AG09319 (cell line): ENCODE measurements at regions not wholly inside any gene's neighbourhood (a gene's known extent, or its start where the extent isn't known, plus 50 kb on each side); places are given as distances from the start of the nearest gene placed in this dataset.

Experiments used
- DNase-seq: peaks from one replicate; pipeline ENCODE4 v3.0.0-alpha.2; 2010; ENCODE audit warnings: low read depth; ENCODE audit errors: extremely low read depth
- TF ChIP-seq, protein P1 (sequence below): IDR thresholded peaks from 2 replicates; pipeline ENCODE4 v1.5.1; 2011; ENCODE audit warnings: low read depth, mild to moderate bottlenecking, inconsistent platforms, low read length, moderate library complexity

DNA sequence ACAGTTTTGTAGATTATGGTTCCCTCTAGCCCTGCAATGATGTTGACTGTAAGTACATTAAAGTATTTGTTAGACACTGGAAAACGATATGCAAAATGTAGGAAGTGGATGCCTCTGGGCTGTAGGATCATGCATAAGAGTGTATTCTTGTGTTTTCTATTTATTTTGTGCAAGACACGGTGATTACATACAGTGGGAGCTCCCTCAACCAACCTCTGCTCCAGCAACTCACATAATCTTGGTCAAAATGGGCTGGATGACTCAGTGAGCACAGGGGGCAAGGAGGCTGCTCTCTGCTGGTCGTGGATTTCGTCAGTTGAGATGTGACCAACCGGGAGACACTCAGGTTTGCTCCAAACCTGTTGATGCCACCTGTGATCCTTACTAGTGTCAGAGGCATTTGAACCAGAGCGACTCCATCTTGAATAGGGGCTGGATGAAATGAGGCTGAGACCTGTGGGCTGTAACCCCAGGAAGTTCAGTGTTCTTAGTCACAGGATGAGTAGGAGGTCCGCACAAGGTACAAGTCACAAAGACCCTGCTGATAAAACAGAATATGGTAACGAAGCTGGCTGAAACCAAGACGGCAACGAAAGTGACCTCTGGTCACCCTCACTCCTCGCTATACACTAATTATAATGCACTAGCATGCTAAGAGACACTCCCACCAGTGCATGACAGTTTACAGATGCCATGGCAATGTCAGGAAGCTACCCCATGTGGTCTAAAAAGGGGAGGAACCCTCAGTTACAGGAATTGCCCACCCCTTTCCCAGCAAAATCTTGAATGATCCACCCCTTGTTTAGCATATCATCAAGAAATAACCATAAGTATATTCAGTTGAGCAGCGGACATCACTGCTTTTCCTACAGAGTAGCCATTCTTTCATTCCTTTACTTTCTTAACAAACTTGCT is 56.4 kb upstream of the FAM20C start:
- DNase-seq: no peak
- TF ChIP-seq, protein P1, sequence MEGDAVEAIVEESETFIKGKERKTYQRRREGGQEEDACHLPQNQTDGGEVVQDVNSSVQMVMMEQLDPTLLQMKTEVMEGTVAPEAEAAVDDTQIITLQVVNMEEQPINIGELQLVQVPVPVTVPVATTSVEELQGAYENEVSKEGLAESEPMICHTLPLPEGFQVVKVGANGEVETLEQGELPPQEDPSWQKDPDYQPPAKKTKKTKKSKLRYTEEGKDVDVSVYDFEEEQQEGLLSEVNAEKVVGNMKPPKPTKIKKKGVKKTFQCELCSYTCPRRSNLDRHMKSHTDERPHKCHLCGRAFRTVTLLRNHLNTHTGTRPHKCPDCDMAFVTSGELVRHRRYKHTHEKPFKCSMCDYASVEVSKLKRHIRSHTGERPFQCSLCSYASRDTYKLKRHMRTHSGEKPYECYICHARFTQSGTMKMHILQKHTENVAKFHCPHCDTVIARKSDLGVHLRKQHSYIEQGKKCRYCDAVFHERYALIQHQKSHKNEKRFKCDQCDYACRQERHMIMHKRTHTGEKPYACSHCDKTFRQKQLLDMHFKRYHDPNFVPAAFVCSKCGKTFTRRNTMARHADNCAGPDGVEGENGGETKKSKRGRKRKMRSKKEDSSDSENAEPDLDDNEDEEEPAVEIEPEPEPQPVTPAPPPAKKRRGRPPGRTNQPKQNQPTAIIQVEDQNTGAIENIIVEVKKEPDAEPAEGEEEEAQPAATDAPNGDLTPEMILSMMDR: no peak

DNA sequence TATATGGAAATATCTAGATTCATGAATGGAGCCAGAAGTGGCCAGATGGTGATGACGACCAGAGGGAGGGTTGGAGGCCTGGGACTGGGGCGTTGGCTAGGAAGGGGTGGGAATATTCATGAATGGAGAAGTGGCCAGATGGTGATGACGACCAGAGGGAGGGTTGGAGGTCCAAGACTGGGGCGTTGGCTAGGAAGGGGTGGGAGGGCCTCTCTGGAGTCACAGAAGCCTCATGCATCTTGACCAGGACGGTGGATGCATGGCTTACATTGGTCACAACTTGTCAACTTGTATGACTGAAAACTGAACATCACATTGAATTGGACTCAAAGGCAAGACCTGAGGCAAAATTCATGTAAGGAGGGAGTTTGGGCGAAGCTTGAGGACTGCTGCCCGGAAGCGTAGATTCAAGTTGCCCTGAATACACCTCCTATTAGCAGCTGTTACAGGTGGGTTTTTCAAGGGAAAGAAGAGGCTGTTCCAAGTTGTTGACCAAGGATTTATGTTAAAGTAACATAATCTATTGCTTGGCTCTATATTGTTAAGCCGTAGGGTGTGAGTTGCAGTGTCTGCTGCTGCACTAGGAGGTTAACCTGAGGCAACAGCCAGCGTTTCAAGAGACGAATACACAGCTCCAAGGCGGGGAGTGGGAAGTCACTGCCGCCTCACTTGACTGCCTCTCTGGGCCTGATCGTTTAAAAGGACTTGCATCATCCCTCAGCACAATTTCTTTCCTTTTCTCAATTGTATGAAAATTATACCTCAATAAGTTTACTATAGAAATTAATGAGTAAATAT is 55.1 kb upstream of the FAM20C start:
- TF ChIP-seq, protein P1: no peak
- no peak for DNase-seq

DNA sequence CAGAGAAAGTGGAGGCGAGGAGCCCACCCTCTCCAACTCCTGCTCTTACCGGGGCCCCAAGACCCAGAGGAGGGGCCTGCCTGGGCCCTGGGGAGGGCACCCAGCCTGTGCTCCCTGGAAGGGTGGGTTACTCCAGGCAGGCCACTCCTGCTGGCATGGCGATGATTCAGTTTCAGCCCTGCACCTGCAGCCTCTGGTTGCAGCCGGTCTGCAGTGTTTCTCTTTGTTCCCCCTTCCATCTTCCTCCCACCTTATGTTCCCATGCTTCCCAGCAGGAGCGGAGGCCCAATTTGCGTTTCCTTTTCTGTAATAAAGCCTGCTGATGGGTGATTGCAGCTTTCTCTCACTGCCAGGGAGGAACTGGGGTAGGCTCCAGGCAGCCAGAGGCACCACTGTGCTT is 53.2 kb upstream of the FAM20C start:
- no peak for DNase-seq
- TF ChIP-seq, protein P1: no peak

DNA sequence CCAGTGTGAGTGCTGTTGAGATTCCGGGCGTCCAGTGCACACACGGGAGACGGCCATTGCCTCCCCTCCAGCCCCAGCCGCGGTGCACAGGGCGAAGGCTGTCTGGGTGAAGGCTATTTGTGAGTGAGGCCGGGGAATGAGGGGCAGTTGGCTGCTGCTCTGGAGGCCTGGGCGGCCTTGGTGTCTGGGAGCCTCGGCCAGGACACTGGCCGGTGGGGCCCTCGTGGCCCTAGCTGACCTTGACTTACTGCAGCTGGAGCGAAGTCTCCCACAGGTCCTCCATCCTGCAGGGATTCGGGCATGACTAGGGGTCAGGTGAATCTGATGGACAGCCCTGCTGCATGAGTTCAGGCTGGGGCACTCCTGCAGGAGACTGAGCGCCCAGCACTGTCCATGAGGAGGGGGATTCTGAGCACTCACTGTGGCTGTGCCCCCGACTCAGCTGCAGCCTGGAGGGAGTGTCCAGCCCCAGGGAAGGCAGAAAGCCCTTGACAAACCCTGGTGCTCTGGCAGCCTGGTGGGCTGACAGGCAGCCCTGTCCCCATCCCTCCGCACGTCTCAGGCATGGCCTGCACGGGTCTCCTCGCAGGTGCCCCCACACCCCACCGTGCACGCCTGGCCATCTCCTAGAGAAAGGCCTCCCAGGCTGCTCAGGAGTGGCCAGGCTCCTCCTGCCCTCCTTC is 52.7 kb upstream of the FAM20C start:
- TF ChIP-seq, protein P1: no peak
- no peak for DNase-seq

DNA sequence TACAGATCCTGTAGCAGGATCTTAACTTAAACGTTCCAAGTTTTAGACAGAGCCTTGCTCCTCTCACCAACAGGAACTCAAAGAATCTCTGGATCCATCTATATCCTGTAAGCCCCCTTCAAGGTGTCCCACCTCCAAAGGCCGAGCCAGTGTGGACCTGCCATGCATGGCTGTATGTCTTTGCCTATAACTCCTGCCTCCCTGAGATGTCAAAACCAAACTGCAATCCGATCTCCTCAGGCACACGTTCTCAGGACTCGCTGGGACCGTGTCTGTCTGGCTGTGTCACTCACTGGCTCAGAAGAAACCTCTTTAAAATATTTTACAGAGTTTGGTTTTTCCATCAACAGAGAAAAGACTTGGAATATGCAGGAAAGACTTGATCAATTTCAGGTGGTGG is 51.4 kb upstream of the FAM20C start:
- TF ChIP-seq, protein P1: no peak
- no peak for DNase-seq

DNA sequence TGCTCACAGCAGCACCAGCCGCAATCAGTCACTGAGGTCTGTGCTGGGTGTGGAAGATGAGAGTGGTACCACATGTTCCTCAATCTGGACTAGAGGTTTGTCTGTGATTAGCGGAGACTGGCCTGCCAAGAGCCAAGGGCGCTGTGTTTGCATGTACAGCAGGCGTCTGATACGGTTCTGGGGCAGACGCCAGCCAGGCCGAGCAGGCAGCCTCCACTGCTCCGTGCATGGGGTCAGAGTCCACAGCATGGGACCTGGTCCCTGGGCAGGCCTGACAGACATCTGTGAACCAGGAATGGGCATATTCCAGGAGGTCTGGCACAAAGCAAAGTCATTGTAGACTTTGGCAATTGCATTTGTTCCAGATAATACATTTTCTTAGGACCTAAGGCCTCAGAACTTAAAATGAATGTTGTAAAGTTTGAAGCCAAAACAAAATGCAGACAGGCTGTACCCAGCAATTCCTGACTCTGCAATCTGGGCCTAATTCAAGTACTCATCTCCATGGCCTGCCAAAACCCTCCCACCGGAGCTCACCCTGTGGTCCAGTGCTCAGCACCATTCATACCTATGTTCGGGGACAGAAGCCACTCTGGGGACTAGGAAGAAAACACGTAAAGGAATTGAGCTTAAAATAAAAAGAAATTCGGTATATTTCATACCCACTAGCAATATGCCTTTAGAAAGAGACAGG is 50.0 kb upstream of the FAM20C start:
- DNase-seq: peak; percentile 42
- TF ChIP-seq, protein P1: no peak
